ENCODE measurements at regions not wholly inside any gene's neighbourhood (a gene's known extent, or its start where the extent isn't known, plus 50 kb on each side); places are given as distances from the start of the nearest gene placed in this dataset.

GRCh38 chr10:3613318-3613717 lies 171.7 kb downstream of the KLF6 start:
- Histone ChIP-seq H3K36me3 (replicated peaks in 1 of 2; ENCODE audit: control extremely low read depth in 1 of 2, control insufficient read depth in 1 of 2, extremely low read depth in 1 of 2, insufficient read depth in 2 of 2, low read length in 1 of 2) (no peaks in the 10 kb centered on the region), H3K27me3 (replicated peaks in 1 of 4; ENCODE audit: control extremely low read depth in 1 of 4, control insufficient read depth in 3 of 4, insufficient read depth in 4 of 4, low read length in 3 of 4) (no peaks in the 10 kb centered on the region), H3K4me3 (ENCODE audit: control extremely low read depth in 1 of 5, extremely low read depth in 1 of 5, insufficient read depth in 1 of 5, low read depth in 2 of 5, low read length in 4 of 5) (no peak overlapping the region), H3K4me2 (replicated peaks; ENCODE audit: low read depth, low read length, poor library complexity, severe bottlenecking) (no peak overlapping the region), H3K79me2 (ENCODE audit: control insufficient read depth, insufficient read depth, low read length) (no peaks in the 10 kb centered on the region), H4K20me1 (ENCODE audit: control insufficient read depth, insufficient read depth, low read length, poor library complexity, severe bottlenecking) (no peaks in the 10 kb centered on the region), H3K9me3 (ENCODE audit: control extremely low read depth in 1 of 3, control insufficient read depth in 2 of 3, insufficient read depth in 1 of 3, low read length in 2 of 3) (peaks cover 0 to 23% (median 12%) of the 10 kb centered on the region in 3 donors), H3K27ac (ENCODE audit: low read length in 2 of 2) (no peak overlapping the region), H2AFZ (ENCODE audit: insufficient read depth, low read depth, low read length, poor library complexity, severe bottlenecking) (no peak overlapping the region), H3K9ac (ENCODE audit: low read length) (no peak overlapping the region), H3K4me1 (ENCODE audit: control insufficient read depth in 2 of 2, insufficient read depth in 2 of 2, low read length in 2 of 2) (no peaks in the 10 kb centered on the region)
- TF ChIP-seq EZH2 (IDR thresholded peaks at IDR 0.05; ENCODE audit: borderline replicate concordance, insufficient read depth, low read depth, low read length, poor library complexity, severe bottlenecking) = no peak
- TF ChIP-seq CTCF (IDR thresholded peaks at IDR 0.05) = no peak
- H3K4me3 Mint-ChIP-seq = no peak overlapping the region
- H3K4me1 Mint-ChIP-seq = no peaks in the 10 kb centered on the region
- ChIA-PET POLR2A (no interaction called here), CTCF (no interaction called here)
- DNase-seq = no peak
- H3K27ac Mint-ChIP-seq = no peak overlapping the region
- no peaks in the 10 kb centered on the region for H3K27me3 Mint-ChIP-seq
- WGBS (ENCODE audit: insufficient coverage) = no CpG with 5 or more reads among the region's 1 CpG
- peaks cover 19% of the 10 kb centered on the region for H3K9me3 Mint-ChIP-seq (ENCODE audit: insufficient read depth)
- intact Hi-C loops (cut with micrococcal nuclease) = no loop called here
- no peak for ATAC-seq (ENCODE audit: low read depth)

DNA sequence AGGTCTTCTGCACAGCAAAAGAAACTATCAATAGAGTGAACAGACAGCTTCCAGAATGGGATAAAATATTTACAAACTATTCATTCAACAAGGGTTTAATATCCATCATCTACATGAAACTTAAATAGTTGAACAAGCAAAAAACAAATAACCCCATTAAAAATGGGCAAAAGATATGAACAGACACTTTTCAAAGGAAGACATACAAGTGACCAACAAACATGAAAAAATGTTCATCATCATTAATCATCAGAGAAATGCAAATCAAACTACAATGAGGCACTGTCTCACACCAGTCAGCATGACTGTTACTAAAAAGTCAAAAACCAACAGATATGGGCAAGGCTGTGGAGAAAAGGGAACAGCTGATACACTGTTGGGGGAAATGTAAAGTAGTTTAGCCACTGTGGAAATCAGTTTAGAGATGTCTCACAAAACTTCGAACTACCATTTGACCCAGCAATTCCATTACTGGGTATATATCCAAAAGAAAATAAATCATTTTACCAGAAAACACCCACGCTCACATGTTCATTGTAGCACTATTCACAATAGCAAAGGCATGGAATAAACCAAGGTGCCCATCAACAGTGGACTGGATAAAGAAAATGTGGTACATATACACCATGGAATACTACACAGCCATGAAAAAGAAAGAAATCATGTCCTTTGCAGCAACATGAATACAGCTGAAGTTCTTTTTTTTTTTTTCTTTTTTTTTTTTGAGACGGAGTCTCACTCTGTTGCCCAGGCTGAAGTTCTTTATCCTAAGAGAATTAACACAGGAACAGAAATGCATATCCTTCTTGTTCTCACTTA lies 172.6 kb downstream of the KLF6 start:
- Histone ChIP-seq H3K4me3 (ENCODE audit: control extremely low read depth in 1 of 5, extremely low read depth in 1 of 5, insufficient read depth in 1 of 5, low read depth in 2 of 5, low read length in 4 of 5) (no peak overlapping the region), H3K9me3 (ENCODE audit: control extremely low read depth in 1 of 3, control insufficient read depth in 2 of 3, insufficient read depth in 1 of 3, low read length in 2 of 3) (peaks cover 2 to 29% (median 12%) of the 10 kb centered on the region in 3 donors), H3K4me1 (ENCODE audit: control insufficient read depth in 2 of 2, insufficient read depth in 2 of 2, low read length in 2 of 2) (no peaks in the 10 kb centered on the region), H2AFZ (ENCODE audit: insufficient read depth, low read depth, low read length, poor library complexity, severe bottlenecking) (no peak overlapping the region), H3K27me3 (replicated peaks in 1 of 4; ENCODE audit: control extremely low read depth in 1 of 4, control insufficient read depth in 3 of 4, insufficient read depth in 4 of 4, low read length in 3 of 4) (no peaks in the 10 kb centered on the region), H3K9ac (ENCODE audit: low read length) (no peak overlapping the region), H3K79me2 (ENCODE audit: control insufficient read depth, insufficient read depth, low read length) (no peaks in the 10 kb centered on the region), H3K27ac (ENCODE audit: low read length in 2 of 2) (no peak overlapping the region), H4K20me1 (ENCODE audit: control insufficient read depth, insufficient read depth, low read length, poor library complexity, severe bottlenecking) (no peaks in the 10 kb centered on the region), H3K4me2 (replicated peaks; ENCODE audit: low read depth, low read length, poor library complexity, severe bottlenecking) (no peak overlapping the region), H3K36me3 (replicated peaks in 1 of 2; ENCODE audit: control extremely low read depth in 1 of 2, control insufficient read depth in 1 of 2, extremely low read depth in 1 of 2, insufficient read depth in 2 of 2, low read length in 1 of 2) (no peaks in the 10 kb centered on the region)
- TF ChIP-seq CTCF (IDR thresholded peaks at IDR 0.05) = no peak
- ChIA-PET POLR2A (no interaction called here), CTCF (no interaction called here)
- ATAC-seq (ENCODE audit: low read depth) (no peak), DNase-seq (no peak)
- intact Hi-C loops (cut with micrococcal nuclease) = no loop called here
- peaks cover 23% of the 10 kb centered on the region for H3K9me3 Mint-ChIP-seq (ENCODE audit: insufficient read depth)
- H3K4me1 Mint-ChIP-seq = no peaks in the 10 kb centered on the region
- H3K27me3 Mint-ChIP-seq = no peaks in the 10 kb centered on the region
- H3K4me3 Mint-ChIP-seq = no peak overlapping the region
- WGBS (ENCODE audit: insufficient coverage) = no CpG with 5 or more reads among the region's 3 CpGs
- no peak overlapping the region for H3K27ac Mint-ChIP-seq

Measured in B cell (primary cell).